ENCODE measurements at regions not wholly inside any gene's neighbourhood (a gene's known extent, or its start where the extent isn't known, plus 50 kb on each side); places are given as distances from the start of the nearest gene placed in this dataset.

- TF ChIP-seq CTCF (conservative IDR thresholded peaks at IDR 0.05; ENCODE audit: low read depth, low read length) = no peak
- TF ChIP-seq EZH2 (IDR thresholded peaks at IDR 0.05; ENCODE audit: borderline replicate concordance, low read depth, low read length, poor library complexity, severe bottlenecking) = no peak
Measured at GRCh38 chr17:71376933-71377332, 743.9 kb upstream of the SOX9 start.
